ENCODE measurements at regions not wholly inside any gene's neighbourhood (a gene's known extent, or its start where the extent isn't known, plus 50 kb on each side); places are given as distances from the start of the nearest gene placed in this dataset.

- no peak for TF ChIP-seq CTCF (IDR thresholded peaks at IDR 0.05)
- no peak for TF ChIP-seq POLR2A (IDR thresholded peaks at IDR 0.05)
Measured at GRCh38 chr11:112761911-112762706, 199.1 kb upstream of the NCAM1 start.
